Thymus (tissue), 11 donors: ENCODE measurements at regions not wholly inside any gene's neighbourhood (a gene's known extent, or its start where the extent isn't known, plus 50 kb on each side); places are given as distances from the start of the nearest gene placed in this dataset.

Source experiments
- DNase-seq, 9 donors: peaks; one replicate each; pipeline ENCODE4 v3.0.0-alpha.2; 2013; ENCODE audit warnings: low spot score in 9 of 9, low read depth in 6 of 9, missing footprints in 1 of 9
- H3K27ac ChIP-seq, 2 donors: one replicate each; pipeline ENCODE4 v1.5.1; 2013; ENCODE audit warnings: control low read depth in 1 of 2, low read depth in 1 of 2, low read length in 1 of 2, mild to moderate bottlenecking in 1 of 2, moderate library complexity in 1 of 2
- H3K27me3 ChIP-seq, 2 donors: one replicate each; pipeline ENCODE4 v1.5.1; 2013; ENCODE audit warnings: low read length in 1 of 2; ENCODE audit not compliant: control insufficient read depth in 2 of 2, insufficient read depth in 1 of 2
- H3K36me3 ChIP-seq, 2 donors: one replicate each; pipeline ENCODE4 v1.5.1; 2013; ENCODE audit warnings: low read length in 1 of 2, mild to moderate bottlenecking in 1 of 2, moderate library complexity in 1 of 2; ENCODE audit not compliant: control insufficient read depth in 2 of 2, insufficient read depth in 2 of 2
- H3K4me1 ChIP-seq, 2 donors: one replicate each; pipeline ENCODE4 v1.5.1; 2013; ENCODE audit warnings: low read length in 2 of 2; ENCODE audit not compliant: control insufficient read depth in 2 of 2, insufficient read depth in 2 of 2
- H3K4me3 ChIP-seq, 2 donors: one replicate each; pipeline ENCODE4 v1.5.1; 2013; ENCODE audit warnings: low read length in 2 of 2, control low read depth in 1 of 2, mild to moderate bottlenecking in 1 of 2
- H3K9me3 ChIP-seq, 2 donors: one replicate each; pipeline ENCODE4 v1.5.1; 2013; ENCODE audit warnings: low read length in 1 of 2, mild to moderate bottlenecking in 1 of 2; ENCODE audit not compliant: control insufficient read depth in 2 of 2, insufficient read depth in 1 of 2
- WGBS: extraction: QIAGEN DNeasy Blood & Tissue Kit; methylation state at CpG from one replicate; pipeline ENCODE4 v1.1.7; 2013; 5-methylcytosine and 5-hydroxymethylcytosine counted together
- donor health status: healthy.

DNA sequence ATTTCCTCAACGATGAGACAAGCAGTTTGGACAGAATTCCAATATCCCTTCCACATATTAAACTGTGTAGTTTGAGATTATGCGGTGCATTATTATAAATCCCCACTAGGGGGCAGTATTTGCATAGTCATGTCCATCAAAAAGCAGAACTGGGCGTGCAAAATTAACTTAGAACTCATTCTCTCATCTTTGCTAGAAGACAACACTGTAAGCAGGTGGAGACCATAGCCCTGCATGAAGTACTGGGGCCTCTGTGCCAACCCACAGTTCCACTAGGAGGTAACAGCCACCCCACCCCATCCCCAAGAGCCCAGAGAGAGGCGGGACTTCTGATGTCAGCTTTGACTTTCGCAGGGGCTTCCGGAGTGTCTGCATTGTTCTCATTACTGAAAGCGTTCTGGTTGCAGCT, 106.6 kb upstream of the TMC3 start:
- Histone ChIP-seq H3K4me1 (no peaks in the 10 kb centered on the region), H3K27ac (no peak overlapping the region), H3K4me3 (no peak overlapping the region), H3K27me3 (no peaks in the 10 kb centered on the region), H3K36me3 (no peaks in the 10 kb centered on the region), H3K9me3 (no peaks in the 10 kb centered on the region)
- DNase-seq, result peak; percentile 30 to 80 (median 61)
- WGBS, result 54% methylated on average over 7 of the region's 7 CpGs

GRCh38 chr15:81478354-81478753, 104.3 kb upstream of the TMC3 start:
- no peak for DNase-seq
- no peaks in the 10 kb centered on the region for H3K9me3 ChIP-seq
- no peak overlapping the region for H3K27ac ChIP-seq
- no peak overlapping the region for H3K4me3 ChIP-seq
- no peaks in the 10 kb centered on the region for H3K4me1 ChIP-seq
- H3K27me3 ChIP-seq, result no peaks in the 10 kb centered on the region
- H3K36me3 ChIP-seq, result no peaks in the 10 kb centered on the region
- WGBS, result 95% methylated on average over 2 of the region's 2 CpGs

GRCh38 chr15:81475926-81476325, 101.9 kb upstream of the TMC3 start:
- Histone ChIP-seq H3K36me3 (no peaks in the 10 kb centered on the region), H3K4me1 (no peaks in the 10 kb centered on the region), H3K27me3 (no peaks in the 10 kb centered on the region), H3K4me3 (no peak overlapping the region), H3K27ac (no peak overlapping the region), H3K9me3 (no peaks in the 10 kb centered on the region)
- no peak for DNase-seq
- WGBS, result 96% methylated on average over 1 of the region's 1 CpG

GRCh38 chr15:81475471-81475870, 101.5 kb upstream of the TMC3 start:
- no peaks in the 10 kb centered on the region for H3K4me1 ChIP-seq
- no peaks in the 10 kb centered on the region for H3K36me3 ChIP-seq
- H3K27me3 ChIP-seq, result no peaks in the 10 kb centered on the region
- no peak overlapping the region for H3K4me3 ChIP-seq
- no peak overlapping the region for H3K27ac ChIP-seq
- no peaks in the 10 kb centered on the region for H3K9me3 ChIP-seq
- DNase-seq, result no peak
- 96% methylated on average over 2 of the region's 2 CpGs for WGBS

DNA sequence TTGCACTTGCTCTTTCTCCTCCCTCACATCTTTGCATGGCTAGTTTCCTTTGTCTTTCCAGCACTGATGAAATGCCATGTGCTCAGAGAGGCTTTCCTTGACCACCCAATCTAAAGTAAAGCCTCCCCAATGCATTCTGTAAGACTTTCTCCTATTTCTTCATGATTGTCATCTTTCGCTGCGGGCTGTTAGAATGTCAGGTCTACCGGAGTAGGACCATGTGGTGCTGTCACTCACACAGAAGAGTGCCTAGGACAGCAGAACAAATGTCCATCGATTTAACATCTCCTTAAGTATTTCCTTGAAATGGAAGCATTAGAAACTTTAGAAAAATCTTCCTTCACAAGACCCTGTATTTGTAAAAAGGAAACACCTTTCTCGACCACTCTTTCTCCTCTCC, 99.9 kb upstream of the TMC3 start:
- 98% methylated on average over 5 of the region's 5 CpGs for WGBS

GRCh38 chr15:81473177-81473576, 99.2 kb upstream of the TMC3 start:
- Histone ChIP-seq H3K4me1 (no peaks in the 10 kb centered on the region), H3K9me3 (no peaks in the 10 kb centered on the region), H3K36me3 (no peaks in the 10 kb centered on the region), H3K27ac (no peak overlapping the region), H3K4me3 (no peak overlapping the region), H3K27me3 (no peaks in the 10 kb centered on the region)
- 98% methylated on average over 4 of the region's 4 CpGs for WGBS
- DNase-seq, result no peak

More for the DNA sequence above, 99.9 kb upstream of the TMC3 start:
- no peak for DNase-seq
- no peaks in the 10 kb centered on the region for H3K4me1 ChIP-seq
- H3K27me3 ChIP-seq, result no peaks in the 10 kb centered on the region
- no peak overlapping the region for H3K27ac ChIP-seq
- H3K9me3 ChIP-seq, result no peaks in the 10 kb centered on the region
- H3K36me3 ChIP-seq, result no peaks in the 10 kb centered on the region
- no peak overlapping the region for H3K4me3 ChIP-seq

- Histone ChIP-seq H3K4me3 (no peak overlapping the region), H3K27ac (no peak overlapping the region), H3K4me1 (no peaks in the 10 kb centered on the region), H3K27me3 (no peaks in the 10 kb centered on the region), H3K36me3 (no peaks in the 10 kb centered on the region), H3K9me3 (no peaks in the 10 kb centered on the region)
- WGBS, result 93% methylated on average over 2 of the region's 2 CpGs
- no peak for DNase-seq
Observed at GRCh38 chr15:81471151-81471550, 97.1 kb upstream of the TMC3 start.

DNA sequence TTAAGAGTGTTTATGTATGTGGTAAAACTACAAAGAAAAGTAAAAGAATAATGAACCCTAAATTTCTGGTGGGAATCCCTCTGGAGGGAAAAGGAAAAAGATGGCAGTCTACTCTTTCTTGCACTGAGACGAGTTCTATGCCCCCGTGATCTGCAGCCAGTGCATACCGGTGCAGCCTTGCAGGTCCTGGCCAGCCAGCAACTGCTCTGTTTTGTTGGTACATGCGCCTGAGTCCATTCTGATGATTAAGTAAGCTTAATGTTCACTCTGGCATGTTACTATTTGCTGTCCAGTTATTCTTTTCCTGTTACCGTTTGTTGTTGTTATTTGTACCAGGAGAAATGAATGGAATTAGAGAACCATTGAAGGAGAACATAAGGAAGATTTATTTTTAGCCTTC, 95.1 kb upstream of the TMC3 start:
- 94% methylated on average over 5 of the region's 5 CpGs for WGBS
- Histone ChIP-seq H3K4me1 (no peaks in the 10 kb centered on the region), H3K27me3 (no peaks in the 10 kb centered on the region)

GRCh38 chr15:81466741-81467140, 92.7 kb upstream of the TMC3 start:
- no peak overlapping the region for H3K27ac ChIP-seq
- no peaks in the 10 kb centered on the region for H3K36me3 ChIP-seq
- no peaks in the 10 kb centered on the region for H3K27me3 ChIP-seq
- H3K9me3 ChIP-seq, result no peaks in the 10 kb centered on the region
- H3K4me1 ChIP-seq, result no peaks in the 10 kb centered on the region
- H3K4me3 ChIP-seq, result no peak overlapping the region
- DNase-seq, result no peak
- WGBS, result 98% methylated on average over 3 of the region's 3 CpGs

More for the DNA sequence above, 95.1 kb upstream of the TMC3 start:
- no peak for DNase-seq
- H3K27ac ChIP-seq, result no peak overlapping the region
- no peaks in the 10 kb centered on the region for H3K9me3 ChIP-seq
- no peak overlapping the region for H3K4me3 ChIP-seq
- H3K36me3 ChIP-seq, result no peaks in the 10 kb centered on the region

- H3K27me3 ChIP-seq, result no peaks in the 10 kb centered on the region
- H3K4me1 ChIP-seq, result no peaks in the 10 kb centered on the region
- H3K4me3 ChIP-seq, result no peak overlapping the region
- WGBS, result 18% methylated on average over 1 of the region's 1 CpG
- no peaks in the 10 kb centered on the region for H3K36me3 ChIP-seq
- H3K27ac ChIP-seq, result no peak overlapping the region
- DNase-seq, result no peak
- no peaks in the 10 kb centered on the region for H3K9me3 ChIP-seq
Observed at GRCh38 chr15:81454024-81454423, 80.0 kb upstream of the TMC3 start.
